ENCODE measurements at regions not wholly inside any gene's neighbourhood (a gene's known extent, or its start where the extent isn't known, plus 50 kb on each side); places are given as distances from the start of the nearest gene placed in this dataset.

DNA sequence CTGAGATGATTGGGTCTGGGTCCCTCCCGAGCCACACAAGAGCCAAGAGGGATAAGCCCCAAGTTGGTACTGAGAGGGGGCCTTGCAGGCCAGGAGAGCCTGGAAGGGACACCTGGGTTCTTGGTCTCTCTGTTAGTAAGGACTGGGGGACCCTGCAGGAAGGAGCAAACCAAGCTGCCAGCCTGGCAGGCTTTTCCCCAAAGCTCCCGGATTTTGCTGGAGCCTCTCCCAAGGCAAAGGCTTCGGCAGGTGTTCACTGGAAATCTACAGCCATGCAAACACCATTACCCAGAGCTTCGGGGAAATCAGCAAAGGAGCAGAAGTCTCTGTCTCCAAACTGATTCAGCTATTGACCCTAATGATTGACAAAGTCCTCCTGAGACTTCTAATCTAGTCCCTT is 527.9 kb downstream of the BUD13 start (continued):
- TF ChIP-seq TOX (CRISPR knock-in tag; IDR thresholded peaks at IDR 0.05; ENCODE audit: borderline replicate concordance) = no peak

DNA sequence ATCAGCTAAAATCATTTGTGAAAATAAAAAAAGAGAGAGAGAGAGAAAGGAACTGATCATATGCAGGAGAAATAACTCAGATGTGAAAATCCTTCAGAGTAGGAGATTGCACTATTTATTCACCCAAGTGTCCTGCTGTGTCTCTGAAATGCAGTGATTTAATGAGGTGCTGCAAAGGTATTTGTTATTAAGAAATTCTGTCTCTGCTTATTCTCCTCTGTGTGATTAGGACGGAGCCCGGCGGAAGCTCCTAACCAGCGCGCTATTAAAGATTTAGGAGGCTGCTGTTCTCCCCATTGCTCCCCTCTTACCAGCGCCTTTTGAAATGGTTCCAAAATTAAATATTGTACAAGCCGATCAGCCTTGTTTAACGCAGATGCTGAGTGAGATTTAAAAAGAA is 528.3 kb downstream of the BUD13 start:
- ATAC-seq = no peak
- TF ChIP-seq CSDC2 (CRISPR knock-in tag; IDR thresholded peaks at IDR 0.05) (no peak), OSR1 (CRISPR knock-in tag; IDR thresholded peaks at IDR 0.05) (no peak), ESRRG (CRISPR knock-in tag; IDR thresholded peaks at IDR 0.05) (no peak), ZC3H10 (CRISPR knock-in tag; IDR thresholded peaks at IDR 0.05) (no peak), ZNF70 (CRISPR knock-in tag; IDR thresholded peaks at IDR 0.05) (no peak), ZFP30 (CRISPR knock-in tag; IDR thresholded peaks at IDR 0.05) (no peak), ZFP3 (CRISPR knock-in tag; IDR thresholded peaks at IDR 0.05) (no peak), ISL1 (CRISPR knock-in tag; IDR thresholded peaks at IDR 0.05) (no peak), RARB (CRISPR knock-in tag; IDR thresholded peaks at IDR 0.05) (no peak), SNAI2 (CRISPR knock-in tag; IDR thresholded peaks at IDR 0.05) (no peak), PPARA (CRISPR knock-in tag; IDR thresholded peaks at IDR 0.05; ENCODE audit: borderline replicate concordance) (no peak), ZNF565 (CRISPR knock-in tag; conservative IDR thresholded peaks at IDR 0.05; ENCODE audit: low read depth) (no peak), POU6F1 (CRISPR knock-in tag; IDR thresholded peaks at IDR 0.05; ENCODE audit: borderline replicate concordance, low read depth) (no peak), ARNTL (CRISPR knock-in tag; IDR thresholded peaks at IDR 0.05; ENCODE audit: borderline replicate concordance, low read depth) (no peak), GLIS3 (CRISPR knock-in tag; IDR thresholded peaks at IDR 0.05) (no peak), ZNF8 (CRISPR knock-in tag; IDR thresholded peaks at IDR 0.05) (no peak)
- TF ChIP-seq, protein P1, sequence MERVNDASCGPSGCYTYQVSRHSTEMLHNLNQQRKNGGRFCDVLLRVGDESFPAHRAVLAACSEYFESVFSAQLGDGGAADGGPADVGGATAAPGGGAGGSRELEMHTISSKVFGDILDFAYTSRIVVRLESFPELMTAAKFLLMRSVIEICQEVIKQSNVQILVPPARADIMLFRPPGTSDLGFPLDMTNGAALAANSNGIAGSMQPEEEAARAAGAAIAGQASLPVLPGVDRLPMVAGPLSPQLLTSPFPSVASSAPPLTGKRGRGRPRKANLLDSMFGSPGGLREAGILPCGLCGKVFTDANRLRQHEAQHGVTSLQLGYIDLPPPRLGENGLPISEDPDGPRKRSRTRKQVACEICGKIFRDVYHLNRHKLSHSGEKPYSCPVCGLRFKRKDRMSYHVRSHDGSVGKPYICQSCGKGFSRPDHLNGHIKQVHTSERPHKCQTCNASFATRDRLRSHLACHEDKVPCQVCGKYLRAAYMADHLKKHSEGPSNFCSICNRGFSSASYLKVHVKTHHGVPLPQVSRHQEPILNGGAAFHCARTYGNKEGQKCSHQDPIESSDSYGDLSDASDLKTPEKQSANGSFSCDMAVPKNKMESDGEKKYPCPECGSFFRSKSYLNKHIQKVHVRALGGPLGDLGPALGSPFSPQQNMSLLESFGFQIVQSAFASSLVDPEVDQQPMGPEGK (CRISPR knock-in tag; IDR thresholded peaks at IDR 0.05; ENCODE audit: borderline replicate concordance) = no peak
- TF ChIP-seq, protein P2, sequence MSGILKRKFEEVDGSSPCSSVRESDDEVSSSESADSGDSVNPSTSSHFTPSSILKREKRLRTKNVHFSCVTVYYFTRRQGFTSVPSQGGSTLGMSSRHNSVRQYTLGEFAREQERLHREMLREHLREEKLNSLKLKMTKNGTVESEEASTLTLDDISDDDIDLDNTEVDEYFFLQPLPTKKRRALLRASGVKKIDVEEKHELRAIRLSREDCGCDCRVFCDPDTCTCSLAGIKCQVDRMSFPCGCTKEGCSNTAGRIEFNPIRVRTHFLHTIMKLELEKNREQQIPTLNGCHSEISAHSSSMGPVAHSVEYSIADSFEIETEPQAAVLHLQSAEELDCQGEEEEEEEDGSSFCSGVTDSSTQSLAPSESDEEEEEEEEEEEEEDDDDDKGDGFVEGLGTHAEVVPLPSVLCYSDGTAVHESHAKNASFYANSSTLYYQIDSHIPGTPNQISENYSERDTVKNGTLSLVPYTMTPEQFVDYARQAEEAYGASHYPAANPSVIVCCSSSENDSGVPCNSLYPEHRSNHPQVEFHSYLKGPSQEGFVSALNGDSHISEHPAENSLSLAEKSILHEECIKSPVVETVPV (CRISPR knock-in tag; IDR thresholded peaks at IDR 0.05) = no peak

- ATAC-seq = no peak
- TF ChIP-seq ZC3H10 (CRISPR knock-in tag; IDR thresholded peaks at IDR 0.05) (no peak), ZFP30 (CRISPR knock-in tag; IDR thresholded peaks at IDR 0.05) (no peak), CREB5 (CRISPR knock-in tag; IDR thresholded peaks at IDR 0.05; ENCODE audit: low read depth) (no peak), ZFP3 (CRISPR knock-in tag; IDR thresholded peaks at IDR 0.05) (no peak), TCF4 (CRISPR knock-in tag; IDR thresholded peaks at IDR 0.05; ENCODE audit: borderline replicate concordance) (no peak), BACH2 (CRISPR knock-in tag; IDR thresholded peaks at IDR 0.05; ENCODE audit: borderline replicate concordance) (no peak), TSHZ2 (CRISPR knock-in tag; IDR thresholded peaks at IDR 0.05) (no peak), ZNF565 (CRISPR knock-in tag; conservative IDR thresholded peaks at IDR 0.05; ENCODE audit: low read depth) (no peak), RARB (CRISPR knock-in tag; IDR thresholded peaks at IDR 0.05) (no peak), ZNF8 (CRISPR knock-in tag; IDR thresholded peaks at IDR 0.05) (no peak), POU6F1 (CRISPR knock-in tag; IDR thresholded peaks at IDR 0.05; ENCODE audit: borderline replicate concordance, low read depth) (no peak), ISL1 (CRISPR knock-in tag; IDR thresholded peaks at IDR 0.05) (no peak), ESRRG (CRISPR knock-in tag; IDR thresholded peaks at IDR 0.05) (no peak), TOX (CRISPR knock-in tag; IDR thresholded peaks at IDR 0.05; ENCODE audit: borderline replicate concordance) (no peak), GLIS3 (CRISPR knock-in tag; IDR thresholded peaks at IDR 0.05) (no peak)
- TF ChIP-seq, protein P2 (CRISPR knock-in tag; IDR thresholded peaks at IDR 0.05) = no peak
- TF ChIP-seq, protein P1 (CRISPR knock-in tag; IDR thresholded peaks at IDR 0.05; ENCODE audit: borderline replicate concordance) = no peak
Measured at GRCh38 chr11:116243991-116244390, 528.8 kb downstream of the BUD13 start.
